Fibroblast of pulmonary artery (primary cell): ENCODE measurements at regions not wholly inside any gene's neighbourhood (a gene's known extent, or its start where the extent isn't known, plus 50 kb on each side); places are given as distances from the start of the nearest gene placed in this dataset.
"Not testable (repeated sequence)": the region's sequence is repeated elsewhere in the genome, so short reads cannot be mapped to it uniquely, and the experiment has no call there.

Experiments used
- DNase-seq: peaks from one replicate; pipeline ENCODE4 v3.0.0-alpha.2; 2010; ENCODE audit warnings: low read depth
- H3K4me3 ChIP-seq: replicated peaks from 2 replicates; pipeline ENCODE4 v1.5.1; 2011; ENCODE audit warnings: low read depth, mild to moderate bottlenecking, control low read depth, low read length, moderate library complexity
- TF ChIP-seq, protein P1 (sequence below): IDR thresholded peaks from 2 replicates; pipeline ENCODE4 v1.5.1; 2011; ENCODE audit warnings: mild to moderate bottlenecking, control low read depth, low read length, inconsistent platforms; ENCODE audit errors: missing control alignments

DNA sequence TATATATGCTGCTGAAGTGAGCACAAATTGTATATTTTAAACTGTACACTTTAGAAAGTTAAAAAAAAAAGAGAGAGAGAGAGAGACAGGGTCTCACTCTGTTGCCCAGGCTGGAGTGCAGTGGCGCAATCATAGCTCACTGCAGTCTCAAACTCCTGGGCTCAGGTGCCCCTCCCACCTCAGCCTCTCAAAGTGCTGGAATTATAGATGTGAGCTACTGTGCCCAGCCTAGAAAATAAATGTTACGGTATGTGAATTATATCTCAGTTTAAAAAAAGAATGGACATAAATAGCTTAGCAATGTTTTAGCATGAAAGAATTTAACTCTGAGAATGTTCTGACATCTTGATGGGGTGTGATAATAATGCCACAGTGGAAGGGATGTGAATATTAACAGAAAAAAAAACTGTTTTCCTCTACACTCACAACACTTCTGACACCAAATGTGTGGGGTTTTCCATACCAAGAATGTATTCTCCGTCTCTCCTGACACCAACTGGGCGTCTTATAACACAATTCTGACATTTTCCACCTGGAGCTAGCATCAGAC, 162.1 kb downstream of the PLCE1 start:
- no peak overlapping the region for H3K4me3 ChIP-seq
- TF ChIP-seq, protein P1, sequence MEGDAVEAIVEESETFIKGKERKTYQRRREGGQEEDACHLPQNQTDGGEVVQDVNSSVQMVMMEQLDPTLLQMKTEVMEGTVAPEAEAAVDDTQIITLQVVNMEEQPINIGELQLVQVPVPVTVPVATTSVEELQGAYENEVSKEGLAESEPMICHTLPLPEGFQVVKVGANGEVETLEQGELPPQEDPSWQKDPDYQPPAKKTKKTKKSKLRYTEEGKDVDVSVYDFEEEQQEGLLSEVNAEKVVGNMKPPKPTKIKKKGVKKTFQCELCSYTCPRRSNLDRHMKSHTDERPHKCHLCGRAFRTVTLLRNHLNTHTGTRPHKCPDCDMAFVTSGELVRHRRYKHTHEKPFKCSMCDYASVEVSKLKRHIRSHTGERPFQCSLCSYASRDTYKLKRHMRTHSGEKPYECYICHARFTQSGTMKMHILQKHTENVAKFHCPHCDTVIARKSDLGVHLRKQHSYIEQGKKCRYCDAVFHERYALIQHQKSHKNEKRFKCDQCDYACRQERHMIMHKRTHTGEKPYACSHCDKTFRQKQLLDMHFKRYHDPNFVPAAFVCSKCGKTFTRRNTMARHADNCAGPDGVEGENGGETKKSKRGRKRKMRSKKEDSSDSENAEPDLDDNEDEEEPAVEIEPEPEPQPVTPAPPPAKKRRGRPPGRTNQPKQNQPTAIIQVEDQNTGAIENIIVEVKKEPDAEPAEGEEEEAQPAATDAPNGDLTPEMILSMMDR, result no peak
- no peak for DNase-seq

DNA sequence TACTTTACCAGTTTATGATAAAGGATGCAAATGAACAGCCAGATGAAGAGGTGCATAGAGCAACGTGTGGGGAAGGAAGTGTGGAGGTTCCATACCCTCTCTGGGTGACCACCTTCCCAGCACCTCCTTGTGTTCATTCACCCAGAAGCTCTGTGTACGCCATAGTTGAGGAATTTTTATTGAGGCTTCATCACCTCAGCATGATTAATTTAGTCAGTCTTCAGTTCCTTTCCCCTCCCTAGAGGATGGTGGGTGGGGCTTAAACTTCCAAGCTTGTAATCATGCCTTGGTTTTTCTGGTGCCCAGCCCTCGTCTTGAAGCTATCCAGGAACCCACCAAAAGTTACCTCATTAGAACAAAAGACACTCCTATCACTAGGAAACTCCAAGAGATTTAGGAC, 162.7 kb downstream of the PLCE1 start:
- TF ChIP-seq, protein P1, result no peak
- DNase-seq, result no peak

DNA sequence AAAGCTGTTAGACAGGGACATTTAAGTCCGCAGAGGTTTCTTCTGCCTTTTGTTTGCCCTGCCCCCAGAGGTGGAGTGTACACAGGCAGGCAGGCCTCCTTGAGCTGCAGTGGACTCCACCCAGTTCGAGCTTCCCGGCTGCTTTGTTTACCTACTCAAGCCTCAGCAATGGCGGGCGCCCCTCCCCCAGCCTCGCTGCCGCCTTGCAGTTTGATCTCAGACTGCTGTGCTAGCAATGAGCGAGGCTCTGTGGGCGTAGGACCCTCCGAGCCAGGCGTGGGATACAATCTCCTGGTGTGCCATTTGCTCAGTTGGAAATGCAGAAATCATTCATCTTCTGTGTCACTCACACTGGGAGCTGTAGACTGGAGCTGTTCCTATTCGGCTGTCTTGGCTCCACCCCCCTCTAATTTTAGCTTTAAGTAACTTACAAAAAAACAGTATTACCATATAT, 171.5 kb downstream of the PLCE1 start:
- not testable (repeated sequence) for DNase-seq, H3K4me3 ChIP-seq

More for the DNA sequence above, 162.7 kb downstream of the PLCE1 start:
- H3K4me3 ChIP-seq, result no peak overlapping the region

DNA sequence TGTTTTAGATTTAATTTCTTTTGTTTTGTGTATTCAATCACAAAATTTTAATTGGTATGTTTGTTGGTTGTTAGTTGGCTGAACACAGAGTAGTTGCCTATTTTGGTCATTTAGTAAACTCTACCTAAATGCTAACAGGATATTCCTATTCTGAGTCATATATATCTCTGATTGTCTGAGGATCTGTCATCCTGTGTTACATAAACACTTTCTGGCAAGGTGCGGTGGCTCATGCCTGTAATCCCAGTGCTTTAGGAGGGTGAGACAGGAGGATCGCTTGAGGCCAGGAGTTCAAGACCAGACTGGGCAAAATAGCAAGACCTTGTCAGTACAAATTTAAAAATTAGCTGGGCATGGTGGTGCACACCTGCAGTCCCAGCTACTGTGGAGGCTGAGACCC, 178.6 kb downstream of the PLCE1 start:
- TF ChIP-seq, protein P1, result no peak
- H3K4me3 ChIP-seq, result no peak overlapping the region
- peak; percentile 14 for DNase-seq

DNA sequence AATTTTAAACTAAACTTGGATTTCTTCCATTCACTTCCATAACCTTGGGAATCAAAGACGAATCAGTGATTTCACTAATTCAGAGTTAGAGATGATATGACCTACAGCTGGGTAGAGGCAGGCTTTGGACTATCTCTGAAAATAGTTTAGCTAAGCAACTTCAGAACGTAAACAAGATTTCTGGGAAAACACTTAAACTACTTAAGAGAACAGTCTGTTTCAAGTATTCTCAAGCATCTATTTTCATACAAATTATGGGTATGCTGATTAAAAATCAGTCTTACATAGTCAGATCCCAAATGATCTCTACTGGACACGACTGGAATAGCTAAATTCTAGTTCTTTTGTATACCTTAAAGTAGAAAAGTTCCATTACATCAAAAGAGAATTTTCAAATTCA, 179.9 kb downstream of the PLCE1 start:
- TF ChIP-seq, protein P1, result no peak
- no peak overlapping the region for H3K4me3 ChIP-seq
- no peak for DNase-seq

DNA sequence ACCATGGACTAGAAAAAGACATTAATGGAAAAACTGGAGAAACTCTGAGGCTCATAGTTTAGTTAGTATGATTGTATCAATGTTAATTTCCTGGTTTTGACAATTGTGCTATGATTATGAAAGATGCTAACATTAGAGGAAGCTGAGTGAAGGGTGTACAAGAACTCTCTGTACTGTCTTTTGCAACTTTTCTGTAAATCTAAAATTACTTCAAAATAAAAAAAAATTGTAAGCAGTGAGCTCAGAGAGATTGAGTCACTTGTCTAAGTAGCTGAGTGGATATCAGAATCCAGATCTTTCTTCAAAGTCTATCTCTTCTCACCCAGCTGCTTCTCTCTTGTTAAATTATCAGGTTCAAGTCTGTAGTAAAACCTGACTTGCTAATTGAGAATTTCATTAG, 181.1 kb downstream of the PLCE1 start:
- H3K4me3 ChIP-seq, result no peak overlapping the region
- TF ChIP-seq, protein P1, result no peak
- no peak for DNase-seq

DNA sequence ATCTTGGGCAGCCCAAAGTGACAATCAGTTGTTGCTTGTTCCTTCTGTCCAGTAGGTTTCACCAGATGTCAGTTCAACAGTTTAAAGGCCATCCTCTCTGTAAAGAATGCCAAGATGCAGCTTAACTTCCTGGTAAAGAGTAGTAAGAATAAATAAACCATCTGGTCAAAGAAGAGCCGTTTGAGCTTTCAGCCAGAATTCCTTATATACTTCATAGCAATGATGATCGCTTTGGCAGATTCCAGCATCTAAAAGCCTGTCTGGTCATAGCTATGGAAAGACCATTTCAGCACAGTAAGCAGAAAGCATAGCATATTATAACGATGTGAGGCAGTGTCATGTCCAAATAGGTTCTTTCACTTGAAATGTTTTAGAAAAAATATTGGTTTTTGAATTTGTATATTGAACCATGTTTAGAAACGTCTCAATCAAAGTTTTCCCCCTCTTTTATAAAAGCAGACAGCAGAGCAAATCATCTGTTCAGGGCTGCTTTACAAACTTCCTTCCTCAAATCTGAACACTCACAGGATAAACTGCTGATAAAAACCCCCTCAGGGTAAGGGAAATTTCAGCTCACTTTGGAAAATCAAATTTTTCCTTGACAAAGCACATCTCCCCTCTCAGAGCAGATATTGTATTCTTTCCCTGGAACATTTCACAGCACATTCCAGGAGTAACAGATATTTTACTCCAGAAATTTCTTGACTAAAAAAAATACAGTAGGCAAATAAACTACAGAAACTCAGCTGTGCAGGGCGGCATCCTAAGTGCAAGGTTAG, 184.1 kb downstream of the NOC3L start:
- DNase-seq, result no peak
- TF ChIP-seq, protein P1, result no peak
- no peak overlapping the region for H3K4me3 ChIP-seq
